ENCODE measurements at regions not wholly inside any gene's neighbourhood (a gene's known extent, or its start where the extent isn't known, plus 50 kb on each side); places are given as distances from the start of the nearest gene placed in this dataset.

DNA sequence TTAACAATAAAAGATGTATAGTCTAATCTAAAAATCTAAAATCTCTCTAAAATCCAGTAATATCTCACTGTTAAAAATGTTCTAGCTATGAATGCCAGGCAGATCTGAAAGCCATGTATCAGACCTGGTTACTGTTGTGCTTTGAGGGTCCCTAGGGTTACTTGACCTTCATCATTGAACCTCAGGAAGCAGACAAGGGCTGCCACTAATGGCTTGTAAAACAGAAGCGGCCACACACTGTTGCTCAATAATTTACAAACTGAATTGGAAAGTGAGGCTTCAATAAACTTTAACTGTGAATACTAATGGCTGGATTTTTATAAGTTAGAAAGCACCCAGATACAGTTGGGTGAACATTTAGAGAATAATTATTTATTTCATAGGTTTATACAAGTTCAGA, 198.0 kb upstream of the RPS23 start:
- Histone ChIP-seq H3K4me1 (ENCODE audit: insufficient read depth, low read length) (no peaks in the 10 kb centered on the region), H3K36me3 (ENCODE audit: insufficient read depth, low read length) (no peaks in the 10 kb centered on the region), H3K79me2 (ENCODE audit: insufficient read depth, low read length) (no peaks in the 10 kb centered on the region), H3K4me2 (ENCODE audit: insufficient read depth, low read length) (no peak overlapping the region), H3K9me3 (ENCODE audit: low read depth, low read length) (no peaks in the 10 kb centered on the region), H3K4me3 (ENCODE audit: insufficient read depth, low read length) (no peak overlapping the region), H3K27ac (ENCODE audit: low read depth, low read length) (no peak overlapping the region), H4K20me1 (ENCODE audit: insufficient read depth, low read length) (no peaks in the 10 kb centered on the region), H2AFZ (ENCODE audit: low read length) (no peak overlapping the region), H3K27me3 (ENCODE audit: insufficient read depth, low read length) (no peaks in the 10 kb centered on the region)
- TF ChIP-seq CTCF (IDR thresholded peaks at IDR 0.05; ENCODE audit: extremely low read depth, low read depth, low read length), result no peak
- no peak for DNase-seq (ENCODE audit: insufficient read length, low spot score, missing footprints)

DNA sequence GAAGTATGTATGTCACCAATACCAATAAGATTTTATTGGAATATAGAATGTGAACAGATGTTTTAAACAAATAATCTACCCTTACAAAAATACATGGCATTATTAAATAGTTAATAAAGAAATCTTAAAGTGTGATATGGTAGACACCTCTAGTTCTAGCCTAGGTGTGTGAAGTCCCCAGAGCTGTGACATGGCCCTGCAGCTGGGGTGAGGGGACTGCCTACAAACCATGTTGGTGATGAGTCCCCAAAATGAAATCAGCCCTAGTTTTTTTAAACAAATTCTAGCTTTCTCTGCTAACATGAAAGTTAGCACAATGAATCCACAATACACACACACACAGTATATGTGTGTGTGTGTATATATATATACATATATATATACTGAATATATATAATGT, 195.1 kb upstream of the RPS23 start:
- H3K27me3 ChIP-seq (ENCODE audit: insufficient read depth, low read length), result no peaks in the 10 kb centered on the region

DNA sequence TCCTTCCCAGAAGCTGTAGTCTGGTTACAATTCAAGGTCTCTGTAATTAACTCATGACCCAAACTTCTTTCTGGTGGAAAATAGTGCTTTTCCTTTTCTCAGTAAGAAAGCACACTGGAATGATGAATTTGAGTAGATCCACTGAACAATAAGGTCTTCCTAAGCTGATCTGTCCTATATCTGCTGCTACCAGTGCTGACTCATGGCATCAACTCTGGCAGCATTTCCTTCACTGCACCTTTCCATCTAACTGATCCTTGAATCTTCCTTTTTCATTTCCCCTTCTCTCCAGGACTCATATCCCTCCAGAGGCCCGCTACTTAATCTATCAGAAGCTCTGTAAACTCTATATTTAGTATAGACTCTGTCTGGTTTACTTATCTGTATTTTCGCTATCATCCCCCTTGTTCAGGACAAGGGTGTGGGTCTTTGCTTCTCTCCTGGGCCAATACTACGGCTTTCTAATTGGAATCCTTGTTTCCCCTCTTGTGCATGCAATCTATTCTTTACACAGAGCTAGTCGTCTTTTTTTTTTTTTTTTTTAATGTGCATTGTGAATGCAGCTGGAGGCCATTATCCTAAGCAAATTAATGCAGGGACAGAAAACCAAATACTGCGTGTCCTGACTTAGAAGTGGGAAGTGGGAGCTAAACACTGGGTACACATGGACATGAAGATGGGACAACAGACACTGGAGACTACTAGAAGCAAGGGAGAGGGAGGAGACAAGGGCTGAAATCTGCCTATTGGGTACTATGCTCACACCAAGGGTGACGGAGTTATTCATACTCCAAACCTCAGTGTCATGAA, 192.2 kb upstream of the RPS23 start:
- Histone ChIP-seq H3K4me1 (ENCODE audit: insufficient read depth, low read length) (peaks cover 2% of the 10 kb centered on the region), H3K4me2 (ENCODE audit: insufficient read depth, low read length) (no peak overlapping the region), H3K36me3 (ENCODE audit: insufficient read depth, low read length) (no peaks in the 10 kb centered on the region), H3K27me3 (ENCODE audit: insufficient read depth, low read length) (no peaks in the 10 kb centered on the region), H3K9me3 (ENCODE audit: low read depth, low read length) (no peaks in the 10 kb centered on the region), H3K79me2 (ENCODE audit: insufficient read depth, low read length) (no peaks in the 10 kb centered on the region), H4K20me1 (ENCODE audit: insufficient read depth, low read length) (no peaks in the 10 kb centered on the region), H2AFZ (ENCODE audit: low read length) (no peak overlapping the region), H3K27ac (ENCODE audit: low read depth, low read length) (no peak overlapping the region), H3K4me3 (ENCODE audit: insufficient read depth, low read length) (no peak overlapping the region)
- TF ChIP-seq CTCF (IDR thresholded peaks at IDR 0.05; ENCODE audit: extremely low read depth, low read depth, low read length), result no peak
- no peak for DNase-seq (ENCODE audit: insufficient read length, low spot score, missing footprints)

More for the DNA sequence above, 195.1 kb upstream of the RPS23 start:
- H2AFZ ChIP-seq (ENCODE audit: low read length), result no peak overlapping the region
- H3K36me3 ChIP-seq (ENCODE audit: insufficient read depth, low read length), result no peaks in the 10 kb centered on the region
- H3K4me3 ChIP-seq (ENCODE audit: insufficient read depth, low read length), result no peak overlapping the region
- H3K9me3 ChIP-seq (ENCODE audit: low read depth, low read length), result no peaks in the 10 kb centered on the region
- H3K4me1 ChIP-seq (ENCODE audit: insufficient read depth, low read length), result no peaks in the 10 kb centered on the region
- no peaks in the 10 kb centered on the region for H4K20me1 ChIP-seq (ENCODE audit: insufficient read depth, low read length)
- no peak for DNase-seq (ENCODE audit: insufficient read length, low spot score, missing footprints)
- H3K79me2 ChIP-seq (ENCODE audit: insufficient read depth, low read length), result no peaks in the 10 kb centered on the region
- no peak for TF ChIP-seq CTCF (IDR thresholded peaks at IDR 0.05; ENCODE audit: extremely low read depth, low read depth, low read length)
- no peak overlapping the region for H3K27ac ChIP-seq (ENCODE audit: low read depth, low read length)
- no peak overlapping the region for H3K4me2 ChIP-seq (ENCODE audit: insufficient read depth, low read length)

- Histone ChIP-seq H3K4me3 (ENCODE audit: insufficient read depth, low read length) (peak overlapping the region; percentile 61), H3K36me3 (ENCODE audit: insufficient read depth, low read length) (no peaks in the 10 kb centered on the region), H3K27ac (ENCODE audit: low read depth, low read length) (peak overlapping the region; percentile 76), H3K4me1 (ENCODE audit: insufficient read depth, low read length) (peaks cover 2% of the 10 kb centered on the region), H3K4me2 (ENCODE audit: insufficient read depth, low read length) (peak overlapping the region; percentile 85), H2AFZ (ENCODE audit: low read length) (peak overlapping the region; percentile 99), H3K27me3 (ENCODE audit: insufficient read depth, low read length) (no peaks in the 10 kb centered on the region), H4K20me1 (ENCODE audit: insufficient read depth, low read length) (no peaks in the 10 kb centered on the region), H3K9me3 (ENCODE audit: low read depth, low read length) (no peaks in the 10 kb centered on the region), H3K79me2 (ENCODE audit: insufficient read depth, low read length) (no peaks in the 10 kb centered on the region)
- TF ChIP-seq CTCF (IDR thresholded peaks at IDR 0.05; ENCODE audit: extremely low read depth, low read depth, low read length), result peak; percentile 56
- DNase-seq (ENCODE audit: insufficient read length, low spot score, missing footprints), result peak; percentile 54
These were observed 188.9 kb upstream of the RPS23 start for GRCh38 chr5:82466986-82467561.
